ENCODE measurements at regions not wholly inside any gene's neighbourhood (a gene's known extent, or its start where the extent isn't known, plus 50 kb on each side); places are given as distances from the start of the nearest gene placed in this dataset.

- TF ChIP-seq CTCF (conservative IDR thresholded peaks at IDR 0.05; ENCODE audit: low read depth, low read length), result no peak
- H3K4me2 ChIP-seq, result no peak overlapping the region
Measured at GRCh38 chr16:65619606-65620005, 497.7 kb upstream of the CDH11 start.

GRCh38 chr16:65618931-65619330 is 497.1 kb upstream of the CDH11 start:
- no peak for TF ChIP-seq CTCF (conservative IDR thresholded peaks at IDR 0.05; ENCODE audit: low read depth, low read length)
- H3K4me1 ChIP-seq (ENCODE audit: low read depth, poor library complexity, severe bottlenecking), result no peaks in the 10 kb centered on the region
- no peaks in the 10 kb centered on the region for H3K79me2 ChIP-seq (ENCODE audit: insufficient read depth, low read depth)
- no peaks in the 10 kb centered on the region for H4K20me1 ChIP-seq (ENCODE audit: insufficient read depth)
- no peak overlapping the region for H3K27ac ChIP-seq
- no peaks in the 10 kb centered on the region for H3K36me3 ChIP-seq (ENCODE audit: insufficient read depth)
- H3K4me3 ChIP-seq (IDR thresholded peaks at IDR 0.05; ENCODE audit: insufficient read depth, low read depth, low read length), result no peak overlapping the region
- H3K27me3 ChIP-seq (ENCODE audit: insufficient read depth, low read depth), result no peaks in the 10 kb centered on the region
- H3K9ac ChIP-seq, result no peak overlapping the region
- no peak overlapping the region for H3K4me2 ChIP-seq
- H2AFZ ChIP-seq (ENCODE audit: low read depth), result no peak overlapping the region

More at GRCh38 chr16:65619606-65620005, 497.7 kb upstream of the CDH11 start:
- Histone ChIP-seq H3K27ac (no peak overlapping the region), H3K4me1 (ENCODE audit: low read depth, poor library complexity, severe bottlenecking) (no peaks in the 10 kb centered on the region), H4K20me1 (ENCODE audit: insufficient read depth) (no peaks in the 10 kb centered on the region), H3K36me3 (ENCODE audit: insufficient read depth) (no peaks in the 10 kb centered on the region), H3K27me3 (ENCODE audit: insufficient read depth, low read depth) (no peaks in the 10 kb centered on the region), H3K79me2 (ENCODE audit: insufficient read depth, low read depth) (no peaks in the 10 kb centered on the region), H2AFZ (ENCODE audit: low read depth) (no peak overlapping the region), H3K9ac (no peak overlapping the region), H3K4me3 (IDR thresholded peaks at IDR 0.05; ENCODE audit: insufficient read depth, low read depth, low read length) (no peak overlapping the region)

- no peak overlapping the region for H3K4me3 ChIP-seq (IDR thresholded peaks at IDR 0.05; ENCODE audit: insufficient read depth, low read depth, low read length)
- no peak overlapping the region for H2AFZ ChIP-seq (ENCODE audit: low read depth)
- H4K20me1 ChIP-seq (ENCODE audit: insufficient read depth), result no peaks in the 10 kb centered on the region
- no peaks in the 10 kb centered on the region for H3K79me2 ChIP-seq (ENCODE audit: insufficient read depth, low read depth)
- no peak overlapping the region for H3K27ac ChIP-seq
- no peaks in the 10 kb centered on the region for H3K27me3 ChIP-seq (ENCODE audit: insufficient read depth, low read depth)
- TF ChIP-seq CTCF (conservative IDR thresholded peaks at IDR 0.05; ENCODE audit: low read depth, low read length), result no peak
- H3K4me2 ChIP-seq, result no peak overlapping the region
- H3K9ac ChIP-seq, result no peak overlapping the region
- no peaks in the 10 kb centered on the region for H3K4me1 ChIP-seq (ENCODE audit: low read depth, poor library complexity, severe bottlenecking)
- no peaks in the 10 kb centered on the region for H3K36me3 ChIP-seq (ENCODE audit: insufficient read depth)
Measured at GRCh38 chr16:65618333-65618732, 496.5 kb upstream of the CDH11 start.

GRCh38 chr16:65617421-65617820 is 495.6 kb upstream of the CDH11 start:
- Histone ChIP-seq H3K4me2 (no peak overlapping the region), H2AFZ (ENCODE audit: low read depth) (no peak overlapping the region), H3K9ac (no peak overlapping the region), H3K4me1 (ENCODE audit: low read depth, poor library complexity, severe bottlenecking) (no peaks in the 10 kb centered on the region), H3K27me3 (ENCODE audit: insufficient read depth, low read depth) (no peaks in the 10 kb centered on the region), H3K79me2 (ENCODE audit: insufficient read depth, low read depth) (no peaks in the 10 kb centered on the region), H3K4me3 (IDR thresholded peaks at IDR 0.05; ENCODE audit: insufficient read depth, low read depth, low read length) (no peak overlapping the region), H4K20me1 (ENCODE audit: insufficient read depth) (no peaks in the 10 kb centered on the region), H3K36me3 (ENCODE audit: insufficient read depth) (no peaks in the 10 kb centered on the region), H3K27ac (no peak overlapping the region)
- TF ChIP-seq CTCF (conservative IDR thresholded peaks at IDR 0.05; ENCODE audit: low read depth, low read length), result no peak
